Right renal cortex interstitium (tissue), 3 donors: ENCODE measurements at regions not wholly inside any gene's neighbourhood (a gene's known extent, or its start where the extent isn't known, plus 50 kb on each side); places are given as distances from the start of the nearest gene placed in this dataset.
"Not testable (repeated sequence)": the region's sequence is repeated elsewhere in the genome, so short reads cannot be mapped to it uniquely, and the experiment has no call there.

Experiments used
- DNase-seq, 3 donors: peaks; one replicate each; pipeline ENCODE4 v3.0.0-alpha.2; 2013; ENCODE audit warnings: low read depth in 3 of 3, low spot score in 2 of 3

DNA sequence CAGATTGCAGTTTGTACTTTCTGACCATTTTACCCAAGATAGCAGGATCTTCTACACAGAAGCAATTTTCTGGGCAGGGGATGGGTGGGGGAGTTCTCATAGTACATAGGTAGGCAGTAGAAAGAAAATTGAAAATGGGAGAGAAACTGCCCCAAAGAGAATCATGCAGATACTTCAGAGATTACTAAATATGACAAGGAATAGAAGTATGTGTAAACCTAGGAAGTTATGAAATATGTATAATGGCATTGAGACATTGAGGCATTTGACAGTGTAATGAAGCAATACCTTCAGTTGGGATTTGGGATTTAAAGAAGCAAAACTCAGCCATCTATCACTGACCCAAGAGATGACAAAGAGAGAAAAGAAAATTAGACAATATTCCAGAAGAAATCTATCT, 233.0 kb downstream of the PTN start:
- no peak for DNase-seq

DNA sequence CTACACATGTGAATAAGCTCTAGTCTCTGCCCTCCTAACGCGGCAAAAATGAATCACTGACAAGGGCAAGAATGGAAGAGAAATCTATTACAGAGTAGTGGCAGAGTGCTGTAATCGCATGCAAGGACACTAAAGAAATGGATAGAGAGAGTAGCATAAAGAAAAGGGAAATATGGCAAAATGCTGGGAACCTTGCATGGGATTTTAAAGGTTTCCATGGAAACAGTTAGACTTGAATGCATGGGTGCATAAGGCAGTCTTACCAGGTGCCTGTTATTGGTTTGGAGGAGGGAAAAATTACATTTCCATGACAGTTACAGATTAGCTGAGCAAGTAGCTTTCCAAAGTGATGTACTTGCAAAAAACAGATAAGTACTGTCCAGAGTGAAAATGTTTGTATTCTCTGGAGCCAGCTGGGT, 233.4 kb downstream of the PTN start:
- no peak for DNase-seq

DNA sequence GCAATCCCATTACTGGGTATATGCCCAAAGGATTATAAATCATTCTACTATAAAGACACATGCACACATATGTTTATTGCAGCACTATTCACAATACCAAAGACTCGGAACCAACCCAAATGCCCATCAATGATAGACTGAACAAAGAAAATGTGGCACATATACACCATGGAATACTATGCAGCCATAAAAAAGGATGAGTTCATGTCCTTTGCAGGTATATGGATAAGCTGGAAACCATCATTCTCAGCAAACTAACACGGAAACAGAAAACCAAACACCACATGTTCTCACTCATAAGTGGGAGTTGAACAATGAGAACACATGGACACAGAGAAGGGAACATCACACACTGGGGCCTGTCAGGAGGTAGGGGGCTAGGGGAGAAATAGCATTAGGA, 235.7 kb downstream of the PTN start:
- DNase-seq, result not testable (repeated sequence)

DNA sequence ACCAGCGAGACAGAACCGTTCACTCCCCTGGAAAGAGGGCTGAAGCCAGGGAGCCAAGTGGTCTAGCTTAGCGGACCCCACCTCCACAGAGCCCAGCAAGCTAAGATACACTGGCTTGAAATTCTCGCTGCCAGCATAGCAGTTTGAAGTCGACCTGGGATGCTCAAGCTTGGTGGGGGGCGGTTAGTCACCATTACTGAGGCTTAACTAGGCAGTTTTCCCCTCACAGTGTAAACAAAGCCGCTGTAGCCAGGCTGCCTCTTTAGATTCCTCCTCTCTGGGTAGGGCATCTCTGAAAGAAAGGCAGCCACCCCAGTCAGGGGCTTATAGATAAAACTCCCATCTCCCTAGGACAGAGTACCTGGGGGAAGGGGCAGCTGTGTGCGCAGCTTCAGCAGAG, 235.1 kb downstream of the CHRM2 start:
- DNase-seq, result not testable (repeated sequence)

DNA sequence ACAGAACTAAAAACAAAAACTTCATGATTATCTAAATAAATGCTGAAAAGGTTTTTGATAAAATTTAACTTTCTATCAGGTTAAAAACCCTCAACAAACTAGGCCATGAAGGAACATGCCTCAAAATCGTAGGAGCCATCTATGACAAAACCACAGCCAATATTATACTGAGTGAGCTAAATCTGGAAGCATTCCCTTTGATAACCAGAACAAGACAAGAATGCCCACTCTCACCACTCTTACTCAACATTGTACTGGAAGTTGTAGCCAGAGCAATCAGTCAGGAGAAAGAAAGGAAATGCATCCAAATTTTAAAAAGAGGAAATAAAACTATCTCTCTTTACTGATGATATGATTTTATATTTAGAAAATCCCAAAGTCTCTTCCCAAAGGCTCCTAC, 228.7 kb downstream of the CHRM2 start:
- no peak for DNase-seq

DNA sequence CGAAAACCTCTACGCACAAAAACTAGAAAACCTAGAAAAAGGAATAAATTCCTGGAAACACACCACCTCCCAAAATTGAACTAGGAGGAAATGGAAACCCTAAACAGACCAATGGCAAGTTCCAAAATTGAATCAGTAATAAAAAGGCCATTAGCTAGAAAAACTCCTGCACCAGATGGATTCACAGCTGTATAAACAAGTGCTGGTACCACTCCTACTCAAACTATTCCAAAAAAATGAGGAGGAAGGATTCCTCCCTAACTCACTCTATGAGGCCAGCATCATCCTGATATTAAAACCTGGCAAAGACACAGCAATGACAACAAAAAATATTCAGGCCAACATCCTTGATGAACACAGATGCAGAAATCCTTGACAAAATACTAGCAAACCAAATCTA, 228.2 kb downstream of the CHRM2 start:
- no peak for DNase-seq

DNA sequence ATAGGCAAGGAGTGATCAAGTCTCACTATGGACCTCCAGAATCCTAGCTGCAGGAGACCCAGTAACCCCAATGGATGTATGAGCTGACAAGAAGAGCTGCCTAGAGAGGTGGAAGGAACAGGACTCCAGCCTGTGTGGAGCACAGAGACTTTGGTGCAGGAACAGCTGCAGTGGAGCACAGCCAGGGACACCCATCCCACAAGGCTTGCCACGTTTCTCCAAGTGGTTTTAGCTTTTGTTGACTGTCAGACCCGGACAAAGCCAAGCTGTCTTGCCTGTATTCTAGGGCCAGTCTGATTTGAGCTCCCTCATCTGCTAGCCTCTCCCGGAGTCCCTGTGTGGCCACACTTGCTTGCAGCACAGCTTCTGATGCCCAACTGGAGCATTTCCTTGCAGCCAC, 224.7 kb downstream of the CHRM2 start:
- DNase-seq, result no peak

DNA sequence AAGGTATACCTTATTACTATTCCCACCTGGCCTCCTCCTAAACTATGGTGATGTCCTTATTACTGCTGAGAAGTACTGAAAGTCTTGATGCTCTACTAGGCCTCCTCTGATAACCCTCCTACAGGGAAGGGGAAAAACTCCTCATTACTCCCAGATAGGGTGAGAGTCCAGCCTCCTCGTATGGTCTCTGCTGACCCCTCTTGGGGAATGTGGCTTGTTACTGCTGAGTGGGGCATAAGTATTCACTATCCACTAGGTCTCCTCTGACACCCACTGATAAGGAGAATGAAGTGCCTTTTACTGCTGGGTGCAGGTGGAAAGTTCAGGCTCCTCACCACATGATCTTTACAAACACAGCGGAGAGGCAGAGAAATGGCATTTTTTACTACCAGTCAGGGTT, 222.9 kb downstream of the CHRM2 start:
- DNase-seq, result no peak

DNA sequence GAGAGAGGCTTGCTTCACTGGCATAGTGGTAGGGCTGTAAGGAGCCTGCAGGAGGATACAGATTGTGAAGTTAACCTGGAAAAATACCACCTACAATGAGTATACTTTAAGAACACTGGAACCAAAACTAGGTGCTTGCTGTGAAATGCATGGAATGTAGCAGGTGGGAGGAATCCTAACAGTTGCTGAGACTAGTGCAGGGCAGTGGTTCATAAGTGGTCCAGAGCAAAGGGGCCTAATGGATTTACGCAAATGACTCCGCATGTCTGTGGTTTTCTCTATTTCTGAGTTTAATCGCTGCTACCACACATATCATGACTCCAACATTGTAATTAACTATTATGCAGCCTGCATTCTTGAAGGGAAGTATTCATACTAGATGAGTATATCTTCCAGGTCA, 218.4 kb downstream of the CHRM2 start:
- DNase-seq, result no peak

DNA sequence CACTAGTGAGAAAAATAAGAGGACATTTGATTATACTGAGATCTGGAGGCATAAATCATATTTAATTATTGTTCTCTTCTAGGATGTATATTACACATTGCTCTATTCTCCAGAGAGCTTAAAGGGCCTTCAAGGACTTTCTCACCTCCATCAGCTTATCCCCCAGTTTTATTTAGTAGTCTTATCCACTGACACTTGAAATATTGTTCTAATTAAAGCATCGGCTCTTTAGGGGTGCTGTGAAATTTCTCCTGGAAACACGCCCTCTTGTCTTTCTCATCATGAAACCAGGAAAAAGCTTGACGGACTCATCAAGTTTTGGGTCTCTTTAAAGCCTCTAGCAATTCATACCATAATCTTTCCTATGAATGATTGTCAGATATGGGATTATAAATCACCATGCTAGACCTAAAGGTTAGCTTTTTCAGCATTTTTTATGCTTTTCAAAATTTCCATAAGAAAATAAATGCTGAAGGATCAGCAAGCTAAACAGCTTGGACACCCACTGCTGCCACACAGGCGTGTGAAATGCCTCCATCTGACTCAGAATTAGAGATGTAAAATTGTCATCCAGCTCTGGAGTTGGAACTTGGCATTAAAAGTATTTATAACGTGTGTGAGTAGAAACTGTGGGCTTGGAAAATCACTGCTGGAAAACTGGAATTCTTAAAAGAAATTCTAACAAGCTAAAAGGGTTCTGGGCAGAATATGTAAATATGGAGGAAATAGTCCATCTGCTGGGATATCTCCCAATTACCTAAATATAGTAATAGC, 216.3 kb downstream of the CHRM2 start:
- no peak for DNase-seq

DNA sequence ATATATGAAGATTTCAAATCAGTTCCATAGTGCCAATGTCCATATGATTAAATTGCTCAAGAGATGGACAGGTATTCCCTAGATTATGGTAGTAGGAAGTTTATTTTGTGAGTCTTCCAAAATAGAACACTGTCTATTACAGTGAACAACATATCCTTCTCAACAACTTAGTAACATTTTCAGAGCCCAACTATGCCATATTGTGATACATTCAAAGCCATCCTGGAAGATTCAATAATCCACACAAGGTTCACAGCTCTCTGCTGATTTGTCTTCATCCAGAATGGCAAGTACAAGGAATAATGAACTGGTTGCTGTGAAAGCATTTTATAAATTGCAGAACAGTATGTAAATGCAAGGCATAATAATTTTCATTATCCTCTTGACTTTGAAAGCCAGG, 213.9 kb downstream of the CHRM2 start:
- no peak for DNase-seq

DNA sequence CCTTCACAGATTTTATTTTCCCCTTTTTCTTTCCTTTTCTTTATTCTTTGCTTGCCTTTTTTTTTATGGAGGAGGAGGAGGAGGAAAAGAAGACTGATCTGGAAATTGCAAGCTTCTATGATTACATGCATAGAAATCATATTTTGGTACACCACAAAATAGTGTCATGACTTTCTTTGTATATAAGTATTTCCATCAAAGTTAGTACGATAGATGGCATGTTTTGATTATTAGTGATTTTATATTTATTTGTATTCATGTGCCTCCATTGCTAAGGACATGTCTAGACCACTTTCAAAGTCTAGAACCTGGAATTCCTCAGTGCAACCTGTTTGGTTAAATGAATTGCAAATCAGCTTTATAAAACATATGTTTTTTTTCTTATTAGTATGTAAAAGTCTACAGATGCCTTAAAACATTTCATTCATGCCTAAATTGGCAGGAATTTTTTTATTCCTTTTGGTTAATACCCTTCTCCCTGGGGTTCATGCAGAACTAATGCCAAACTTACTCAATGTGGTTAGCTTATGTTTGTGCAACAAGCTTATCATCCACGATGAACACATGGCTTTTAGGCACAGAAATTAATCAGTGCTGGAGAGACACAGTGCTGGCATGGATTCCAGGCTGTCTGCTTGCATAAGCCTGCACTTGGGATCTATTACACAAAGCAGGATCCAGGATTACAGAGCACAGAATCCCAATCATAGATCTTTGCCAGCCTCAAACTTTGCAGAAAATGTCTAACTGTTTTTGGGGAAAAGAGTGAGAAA, 213.1 kb downstream of the CHRM2 start:
- no peak for DNase-seq

DNA sequence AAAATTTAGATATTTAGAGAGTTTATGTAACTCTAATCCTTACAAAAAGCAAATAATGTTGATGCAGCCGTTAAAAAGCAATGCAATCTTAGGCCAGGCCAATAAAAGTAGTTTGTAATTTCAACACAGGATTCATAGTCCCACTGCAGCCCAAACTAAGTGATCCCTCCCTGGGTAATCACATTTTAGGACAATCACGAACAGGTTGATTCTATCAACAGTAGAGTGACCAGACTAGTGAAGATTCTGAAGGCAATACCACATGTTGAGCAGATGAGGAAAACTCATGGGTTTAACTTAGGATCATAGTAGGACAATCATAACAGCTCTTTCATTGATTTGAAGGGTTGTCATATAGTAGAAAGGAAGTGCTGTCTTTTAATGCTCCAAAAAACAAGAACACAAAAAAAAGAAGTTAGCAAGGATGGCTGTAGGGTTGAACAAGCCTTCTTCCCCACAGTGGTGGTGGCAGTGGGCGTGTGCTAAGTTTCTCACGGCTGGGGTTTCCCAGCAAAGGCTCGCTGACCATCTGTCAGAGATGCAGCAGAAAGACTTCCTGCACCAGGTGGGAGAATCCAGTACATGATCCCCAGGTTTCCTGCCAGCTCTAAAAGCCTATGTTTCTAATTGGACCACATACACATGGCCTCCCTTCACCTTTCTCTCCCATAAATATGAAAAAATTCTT, 212.2 kb downstream of the CHRM2 start:
- no peak for DNase-seq

DNA sequence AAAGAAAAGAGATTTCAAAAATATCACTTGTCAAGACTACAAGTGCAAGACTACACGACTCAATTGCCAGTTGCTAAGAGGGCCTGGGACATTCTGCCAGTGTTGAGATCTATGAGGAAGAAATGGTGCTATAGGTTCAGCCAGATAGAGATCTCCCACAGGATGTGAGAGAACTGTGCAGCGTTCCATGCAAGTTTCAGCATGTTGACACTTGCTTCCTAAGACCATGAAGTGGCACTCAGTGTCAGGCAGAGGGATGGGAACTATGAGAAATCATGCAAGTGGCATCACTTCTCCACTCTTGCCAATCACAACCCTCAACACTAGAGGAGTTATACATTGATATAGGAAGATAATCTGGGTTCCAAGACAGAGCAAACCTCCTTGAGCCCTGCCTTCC, 210.3 kb downstream of the CHRM2 start:
- no peak for DNase-seq

DNA sequence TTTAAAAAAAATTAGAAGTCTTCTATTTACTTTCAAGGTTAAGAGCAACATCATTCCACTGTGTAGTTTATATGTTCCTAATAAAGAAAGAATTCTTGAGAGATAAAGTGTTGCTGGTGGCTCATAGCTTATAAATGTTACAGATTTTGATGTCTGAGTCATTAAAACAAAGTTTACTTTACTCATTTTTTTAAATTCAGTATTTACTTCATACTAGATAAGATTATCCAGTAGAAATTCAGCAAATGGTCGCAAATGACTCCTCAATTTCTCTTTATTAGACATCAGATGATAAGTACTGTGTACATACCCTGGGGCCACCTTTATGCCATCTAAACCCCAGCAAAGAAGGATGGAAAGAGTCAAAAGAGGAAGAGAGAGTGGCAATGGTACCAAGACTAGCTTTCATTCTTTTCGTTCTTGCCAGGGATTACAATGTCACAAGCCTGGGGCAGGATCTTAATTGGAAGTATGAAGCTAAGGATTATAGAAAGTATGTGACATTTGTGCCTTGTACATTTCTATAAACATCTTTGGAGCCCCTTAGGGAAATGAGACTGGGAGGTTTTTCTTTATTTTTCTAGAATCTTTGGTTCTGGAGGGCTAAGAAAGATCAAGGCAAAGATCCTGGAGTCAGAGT, 206.1 kb downstream of the CHRM2 start:
- no peak for DNase-seq

DNA sequence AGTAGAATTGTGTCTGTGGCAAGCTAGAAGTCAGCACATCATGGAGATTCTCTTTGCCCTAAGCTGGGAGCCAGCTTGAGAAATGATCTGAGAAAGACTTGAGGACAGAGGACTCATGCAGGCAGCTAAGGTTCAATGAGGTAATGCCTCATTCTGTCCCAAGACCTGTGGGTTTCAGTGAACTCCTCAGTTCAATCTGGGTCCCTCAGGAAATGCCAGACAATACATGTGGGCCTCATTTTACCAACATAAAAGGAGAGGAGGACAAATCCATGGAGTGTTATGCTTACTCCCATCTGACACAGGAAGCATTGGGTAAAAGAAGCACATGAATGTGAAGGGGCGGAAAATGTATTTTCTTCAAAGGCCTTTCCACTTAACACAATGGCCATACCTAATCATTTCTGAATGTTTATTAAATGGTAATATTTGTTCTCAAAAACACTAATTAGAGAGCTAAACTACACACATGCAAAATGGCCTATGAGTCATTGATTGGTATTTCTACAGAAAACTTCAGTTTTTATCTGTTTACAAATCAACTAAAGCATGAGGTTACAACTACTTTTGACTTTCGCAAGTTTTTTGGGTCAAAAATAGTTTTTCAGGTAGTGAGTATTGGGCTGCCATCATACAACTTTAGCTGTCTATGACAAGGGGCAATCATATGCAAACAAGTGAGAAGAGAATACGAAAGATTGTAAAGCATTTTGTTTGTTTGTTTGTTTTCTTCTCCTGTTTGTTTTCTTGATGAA, 205.3 kb downstream of the CHRM2 start:
- DNase-seq, result no peak
